Putamen (tissue), 1 donor: ENCODE measurements at regions not wholly inside any gene's neighbourhood (a gene's known extent, or its start where the extent isn't known, plus 50 kb on each side); places are given as distances from the start of the nearest gene placed in this dataset.
"Not testable (repeated sequence)": the region's sequence is repeated elsewhere in the genome, so short reads cannot be mapped to it uniquely, and the experiment has no call there.

Experiments
- DNase-seq: peaks from one replicate; pipeline ENCODE4 v3.0.0-alpha.2; 2016; ENCODE audit warnings: low spot score

GRCh38 chr1:221025956-221026355 is 146.7 kb downstream of the HLX start:
- no peak for DNase-seq

- no peak for DNase-seq
Observed at GRCh38 chr1:221029981-221030649, 150.9 kb downstream of the HLX start.

GRCh38 chr1:221030990-221031389 is 151.7 kb downstream of the HLX start:
- DNase-seq, result no peak

- no peak for DNase-seq
Observed at GRCh38 chr1:221031458-221032203, 152.4 kb downstream of the HLX start.

- no peak for DNase-seq
Observed at GRCh38 chr1:221032204-221032585, 153.0 kb downstream of the HLX start.

GRCh38 chr1:221032637-221033280 is 153.5 kb downstream of the HLX start:
- no peak for DNase-seq

- DNase-seq, result no peak
Observed at GRCh38 chr1:221035662-221036153, 156.5 kb downstream of the HLX start.

GRCh38 chr1:221039616-221040015 is 160.4 kb downstream of the HLX start:
- no peak for DNase-seq

- no peak for DNase-seq
Observed at GRCh38 chr1:221040101-221040500, 160.9 kb downstream of the HLX start.

- DNase-seq, result no peak
Observed at GRCh38 chr1:221040691-221041285, 161.5 kb downstream of the HLX start.

- DNase-seq, result no peak
Observed at GRCh38 chr1:221044538-221044937, 165.3 kb downstream of the HLX start.

GRCh38 chr1:221045151-221045550 is 165.9 kb downstream of the HLX start:
- DNase-seq, result no peak

- DNase-seq, result peak; percentile 14
Observed at GRCh38 chr1:221045842-221046831, 166.9 kb downstream of the HLX start.

GRCh38 chr1:221051391-221051790 is 172.1 kb downstream of the HLX start:
- DNase-seq, result not testable (repeated sequence)

GRCh38 chr1:221053889-221054288 is 174.6 kb downstream of the HLX start:
- no peak for DNase-seq

GRCh38 chr1:221059506-221059905 is 180.3 kb downstream of the HLX start:
- DNase-seq, result no peak

- DNase-seq, result no peak
Observed at GRCh38 chr1:221063651-221064050, 184.4 kb downstream of the HLX start.

- DNase-seq, result no peak
Observed at GRCh38 chr1:221066351-221067001, 187.2 kb downstream of the HLX start.

GRCh38 chr1:221067721-221068120 is 188.5 kb downstream of the HLX start:
- DNase-seq, result no peak

- DNase-seq, result no peak
Observed at GRCh38 chr1:221069178-221069903, 190.1 kb downstream of the HLX start.
